ENCODE measurements at regions not wholly inside any gene's neighbourhood (a gene's known extent, or its start where the extent isn't known, plus 50 kb on each side); places are given as distances from the start of the nearest gene placed in this dataset.
"Not testable (repeated sequence)": the region's sequence is repeated elsewhere in the genome, so short reads cannot be mapped to it uniquely, and the experiment has no call there.

DNA sequence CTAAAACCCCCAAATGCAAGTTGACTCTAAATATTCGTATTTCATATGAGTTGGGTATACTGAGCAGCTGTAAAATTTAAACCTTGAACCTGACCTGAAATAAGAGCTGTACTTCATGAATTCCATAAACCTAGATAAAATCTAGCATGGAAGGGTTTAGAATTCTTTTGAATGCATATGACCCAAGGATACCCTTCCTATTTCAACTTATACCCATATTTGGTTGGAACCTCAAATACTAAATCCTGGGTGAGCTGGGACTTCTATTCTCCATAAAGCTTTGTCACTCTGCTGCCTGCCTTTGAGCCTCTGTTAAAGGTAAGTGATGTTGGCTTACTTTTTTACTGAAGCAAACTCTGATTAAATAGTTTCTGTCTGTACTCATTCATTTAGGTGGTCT lies 994.6 kb downstream of the SUCLG1 start:
- intact Hi-C loops (cut with micrococcal nuclease) = no loop called here

DNA sequence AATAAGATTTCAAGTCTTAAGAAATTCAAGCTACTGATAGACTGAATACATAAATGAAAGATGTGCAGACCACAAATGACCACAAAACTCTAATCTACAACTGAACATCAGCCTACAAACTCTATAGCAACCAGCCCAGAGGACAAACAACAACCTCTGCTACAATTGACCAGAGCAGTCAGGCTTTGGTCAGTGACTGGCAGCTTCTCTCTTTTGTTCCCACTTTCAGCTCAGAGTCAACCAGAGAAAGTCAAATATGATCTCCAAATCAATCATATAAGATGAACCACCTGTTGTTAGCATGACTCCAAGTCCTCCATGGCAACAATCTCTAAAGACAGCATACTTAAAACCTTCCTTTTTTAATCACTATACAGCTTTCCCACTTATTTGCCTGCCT lies 996.2 kb downstream of the SUCLG1 start:
- intact Hi-C loops (cut with micrococcal nuclease) = no loop called here

DNA sequence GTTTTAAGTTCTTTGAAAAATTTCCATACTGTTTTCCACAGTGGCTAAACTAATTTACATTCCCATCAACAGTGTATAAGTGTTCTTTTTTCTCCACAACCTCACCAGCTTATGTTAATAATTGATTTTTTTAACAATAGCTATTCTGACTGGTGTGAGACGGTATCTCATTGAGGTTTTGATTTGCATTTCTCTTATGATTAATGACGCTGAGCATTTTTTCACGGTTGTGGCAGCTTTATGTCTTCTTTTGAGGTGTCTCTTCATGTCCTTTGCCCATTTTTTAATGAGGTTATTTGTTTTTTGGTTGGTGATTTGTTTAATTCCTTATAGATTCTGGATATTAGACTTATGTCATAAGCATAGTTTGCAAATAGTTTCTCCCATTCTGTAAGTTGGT lies 997.9 kb downstream of the SUCLG1 start:
- intact Hi-C loops (cut with micrococcal nuclease) = no loop called here

DNA sequence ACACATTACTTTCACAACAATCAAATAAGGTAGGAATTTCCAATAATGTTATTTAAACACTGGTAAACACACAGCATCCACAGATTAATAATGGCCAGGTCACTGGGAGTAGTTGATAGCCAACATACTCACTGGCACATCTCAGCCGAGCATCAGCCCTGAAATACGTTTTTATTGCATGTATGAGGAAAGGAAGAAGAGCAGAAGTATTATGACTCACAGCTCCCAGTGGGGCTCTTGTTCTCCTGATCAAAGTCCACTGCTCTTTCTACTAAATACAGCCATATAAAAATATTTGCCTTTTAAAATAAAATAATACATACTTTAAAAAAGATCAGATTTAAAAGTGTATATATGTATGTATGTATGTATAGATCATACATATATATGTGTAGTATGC lies 999.6 kb downstream of the SUCLG1 start:
- intact Hi-C loops (cut with micrococcal nuclease) = no loop called here

DNA sequence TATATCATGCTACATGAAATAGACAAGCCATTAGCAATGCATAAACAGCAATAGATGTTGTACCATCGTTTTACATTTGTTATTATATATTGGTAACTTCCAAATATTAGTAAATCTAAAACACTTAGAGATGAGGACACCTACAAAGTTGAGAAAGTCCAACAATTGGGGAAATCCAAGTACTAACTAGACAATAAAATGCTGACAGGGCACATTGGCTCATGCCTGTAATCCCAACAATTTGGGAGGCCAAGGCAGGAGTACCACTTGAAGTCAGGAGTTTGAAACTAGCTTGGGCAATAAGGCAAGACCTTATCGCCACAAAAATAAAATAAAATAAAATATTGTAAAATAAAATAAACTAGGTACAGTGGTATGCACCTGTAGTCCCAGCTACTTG lies 1023.1 kb downstream of the SUCLG1 start:
- intact Hi-C loops (cut with micrococcal nuclease) = no loop called here

DNA sequence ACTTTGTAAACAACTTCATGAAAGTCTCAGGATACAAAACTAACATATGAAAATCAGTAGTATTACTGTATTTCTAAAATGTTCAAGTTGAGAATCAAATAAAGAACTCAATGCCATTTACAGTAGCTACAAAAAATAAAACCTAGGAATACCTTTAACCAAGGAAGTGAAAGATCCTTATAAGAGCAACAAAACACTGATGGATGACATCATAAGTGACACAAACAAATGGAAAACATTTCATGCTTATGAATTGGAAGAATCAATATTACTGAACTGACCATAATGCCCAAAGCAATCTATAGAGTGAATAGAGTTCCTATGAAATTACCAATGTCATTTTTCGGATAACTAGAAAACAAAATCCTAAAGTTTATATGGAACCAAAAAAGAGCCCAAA lies 1038.1 kb downstream of the SUCLG1 start:
- intact Hi-C loops (cut with micrococcal nuclease) = no loop called here

DNA sequence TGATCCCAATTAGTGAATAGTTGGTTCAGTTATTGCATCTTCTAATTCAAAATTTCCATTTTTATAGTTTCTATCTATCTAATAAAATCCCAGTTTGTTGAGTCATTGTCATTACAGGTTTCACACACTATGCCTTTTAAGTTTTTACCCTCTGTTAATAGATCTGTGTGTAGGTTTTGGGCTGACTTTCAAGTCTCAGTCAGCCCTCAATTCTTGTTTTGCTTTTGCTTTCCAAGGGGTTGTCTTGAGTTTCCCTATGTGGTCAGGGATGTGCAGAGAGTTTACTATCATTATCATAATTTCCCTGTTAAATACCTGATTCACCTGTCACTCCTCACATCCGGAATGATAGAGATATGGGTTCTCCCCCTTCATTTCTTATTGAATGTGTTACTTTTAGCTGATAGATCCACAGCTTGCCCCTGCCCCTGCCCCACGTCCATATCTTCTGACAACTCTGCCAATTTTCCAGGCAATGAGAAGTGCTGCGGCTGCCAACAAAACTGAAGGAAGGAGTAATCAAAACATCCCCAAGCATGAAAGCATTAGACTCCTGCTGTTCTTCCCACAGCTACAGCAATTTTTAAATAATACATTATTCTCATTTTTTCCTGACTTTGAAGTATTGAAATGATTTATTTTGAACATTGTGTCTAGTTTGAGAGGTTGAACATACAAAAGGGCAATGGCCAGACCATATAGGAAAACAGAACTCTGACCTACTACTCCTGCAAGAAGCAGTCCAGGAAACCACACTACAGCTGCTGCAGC lies 1064.8 kb downstream of the SUCLG1 start:
- intact Hi-C loops (cut with micrococcal nuclease) = no loop called here

DNA sequence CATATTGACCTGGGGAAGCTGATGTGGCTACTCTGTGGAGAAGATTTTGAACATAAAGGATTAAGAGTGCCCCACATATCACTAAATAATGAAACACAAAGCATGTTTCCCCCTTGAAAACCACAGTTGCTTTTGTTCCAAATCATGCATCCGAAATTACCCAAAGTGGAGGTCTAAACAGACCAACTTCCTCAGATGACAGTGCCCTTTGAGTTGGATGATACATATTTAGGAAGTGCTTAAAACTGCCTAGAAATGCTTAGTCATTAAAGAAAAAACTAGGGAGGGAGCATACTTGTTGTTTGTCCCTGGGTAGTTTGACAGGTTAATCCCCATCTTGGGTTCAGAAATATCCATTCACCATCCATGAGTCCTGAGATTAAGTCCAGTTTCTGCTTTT lies 1070.3 kb downstream of the SUCLG1 start:
- intact Hi-C loops (cut with micrococcal nuclease) = no loop called here

DNA sequence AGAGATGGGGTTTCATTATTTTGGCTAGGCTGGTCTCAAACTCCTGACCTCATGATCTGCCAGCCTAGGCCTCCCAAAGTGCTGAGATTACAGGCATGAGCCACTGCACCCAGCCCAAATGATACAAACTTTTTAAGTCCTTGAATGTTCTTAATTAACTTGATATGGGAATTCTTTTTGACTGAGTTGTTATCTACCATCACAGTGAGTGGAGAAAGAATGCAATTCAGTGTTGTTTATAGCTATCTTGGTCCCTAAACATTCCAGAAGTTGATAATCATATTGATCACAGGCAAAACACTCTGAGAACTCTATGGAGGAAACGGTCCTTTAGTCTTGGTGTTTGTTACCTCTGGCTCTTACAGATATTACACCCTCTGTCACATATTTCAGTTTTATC lies 1072.5 kb downstream of the SUCLG1 start:
- intact Hi-C loops (cut with micrococcal nuclease) = no loop called here

DNA sequence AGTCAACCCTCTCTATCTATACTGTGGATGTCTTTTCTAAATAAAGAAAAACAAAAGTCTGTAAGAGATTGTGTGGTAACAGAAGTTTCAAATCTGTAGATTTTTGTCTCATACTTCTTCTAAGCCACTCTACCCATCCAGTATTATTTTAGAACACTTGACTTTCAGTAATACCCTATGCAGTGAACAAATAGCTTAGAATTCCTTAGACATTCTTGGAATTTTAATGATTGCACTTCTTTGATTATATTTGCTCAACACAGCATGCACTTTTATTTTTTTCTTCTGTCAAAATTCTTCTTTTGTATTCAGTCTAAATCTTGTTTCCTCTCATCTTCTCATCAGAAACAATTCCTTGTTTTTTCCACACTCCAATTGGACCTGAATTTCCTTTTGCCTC lies 1080.2 kb downstream of the SUCLG1 start:
- intact Hi-C loops (cut with micrococcal nuclease) = no loop called here

DNA sequence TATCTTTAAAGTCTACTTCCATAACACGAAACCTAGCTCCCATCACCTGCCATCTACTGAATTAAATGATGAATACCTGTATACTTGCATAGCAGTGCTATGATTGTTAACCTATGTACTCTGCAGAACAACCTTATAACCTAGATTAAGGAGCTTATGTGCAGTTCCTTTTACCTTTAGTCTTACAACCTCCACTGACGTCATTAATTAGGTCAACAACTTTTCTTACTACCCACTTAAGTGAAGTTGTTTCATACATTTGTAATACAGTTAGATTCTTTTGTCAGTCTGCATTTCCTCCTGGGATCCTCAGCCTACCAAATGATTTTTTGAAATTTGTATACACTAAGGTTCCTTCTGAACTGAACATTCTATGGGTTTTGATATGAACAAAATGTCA lies 1082.3 kb downstream of the SUCLG1 start:
- intact Hi-C loops (cut with micrococcal nuclease) = no loop called here

DNA sequence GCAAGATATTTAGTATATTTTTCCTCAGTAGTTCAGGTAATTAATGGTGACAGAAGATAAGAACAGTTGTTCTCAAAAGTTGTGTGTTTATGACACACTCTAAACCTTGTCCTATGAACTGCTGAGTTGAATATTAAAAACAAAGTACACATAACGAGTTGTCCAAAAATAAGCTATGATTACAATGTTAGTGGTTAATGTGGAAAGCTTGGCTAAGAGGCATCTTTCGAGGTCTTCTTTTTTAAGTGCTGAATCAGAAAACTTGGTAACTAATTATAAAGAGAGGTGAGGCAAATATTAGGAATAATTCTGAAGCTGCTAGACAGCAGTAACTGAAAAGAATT lies 1088.7 kb downstream of the SUCLG1 start:
- intact Hi-C loops (cut with micrococcal nuclease) = no loop called here

DNA sequence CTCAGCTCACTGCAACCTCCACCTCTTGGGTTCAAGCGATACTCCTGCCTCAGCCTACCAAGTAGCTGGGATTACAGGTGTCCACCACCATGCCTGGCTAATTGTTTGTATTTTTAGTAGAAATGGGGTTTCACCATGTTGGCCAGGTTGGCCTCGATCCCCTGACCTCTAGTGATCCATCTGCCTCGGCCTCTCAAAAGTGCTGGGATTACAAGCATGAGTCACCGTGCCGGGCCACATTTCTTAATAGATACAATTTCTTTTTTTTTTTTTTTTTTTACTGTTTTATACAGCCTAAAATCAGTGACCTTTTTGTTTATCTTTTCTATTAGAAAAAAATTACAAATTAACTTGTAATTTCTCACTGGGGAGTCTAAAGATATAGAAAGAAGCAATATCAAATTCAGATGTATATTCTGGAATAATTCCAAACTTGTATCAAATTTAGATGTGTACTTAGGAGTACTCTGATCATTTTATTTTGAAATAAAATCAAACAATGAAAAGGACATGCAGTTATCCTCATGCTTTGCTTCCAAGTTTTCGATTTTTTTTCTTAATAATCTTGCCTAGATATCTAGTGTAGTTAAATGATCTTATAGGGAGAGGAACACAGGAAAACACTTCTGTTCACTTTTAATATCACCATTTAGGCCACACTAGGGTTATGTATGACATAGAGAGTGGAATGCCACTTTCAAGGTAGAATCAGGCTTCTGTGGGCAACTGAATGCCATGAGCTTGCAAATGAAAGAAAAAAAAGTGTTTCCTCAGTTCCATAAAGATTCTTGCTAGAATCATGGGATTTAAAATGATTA lies 1089.3 kb downstream of the SUCLG1 start:
- intact Hi-C loops (cut with micrococcal nuclease) = no loop called here

DNA sequence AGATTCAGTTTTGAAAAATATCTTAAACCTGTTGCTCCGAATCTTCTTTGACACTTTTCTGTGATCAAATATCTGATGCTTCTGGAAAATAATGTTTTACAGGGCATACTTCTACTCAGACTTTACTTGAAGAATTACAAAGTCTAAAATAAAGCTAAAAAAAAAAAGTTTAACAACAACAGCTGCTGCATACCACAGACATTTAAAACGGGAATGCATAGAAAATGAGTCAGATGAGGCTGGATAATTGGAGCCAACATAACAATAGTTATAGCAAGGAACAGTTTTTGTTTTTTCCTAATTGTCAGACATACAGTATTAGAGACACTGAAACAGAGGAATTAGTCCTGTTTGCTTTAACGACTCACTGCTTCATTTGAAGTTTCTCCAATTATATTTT lies 1090.2 kb downstream of the SUCLG1 start:
- intact Hi-C loops (cut with micrococcal nuclease) = no loop called here

DNA sequence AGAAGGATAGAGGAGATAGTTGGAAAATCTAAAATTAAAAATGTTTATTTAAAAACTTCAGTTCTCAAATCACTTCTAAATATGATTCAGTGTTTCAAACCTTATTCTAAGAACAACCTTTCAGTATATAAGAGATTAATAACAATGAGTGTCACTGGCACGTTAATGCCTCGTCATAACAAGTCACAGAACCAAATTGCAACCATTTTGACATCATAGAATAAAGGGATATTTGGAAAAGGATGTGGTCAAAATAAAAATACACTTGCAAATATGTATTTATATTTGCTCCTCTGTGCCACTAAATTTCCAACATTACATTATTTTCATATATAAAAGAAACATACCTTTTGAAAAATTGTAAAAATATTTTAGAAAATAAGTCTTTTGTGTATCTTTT lies 1090.6 kb downstream of the SUCLG1 start:
- intact Hi-C loops (cut with micrococcal nuclease) = no loop called here

DNA sequence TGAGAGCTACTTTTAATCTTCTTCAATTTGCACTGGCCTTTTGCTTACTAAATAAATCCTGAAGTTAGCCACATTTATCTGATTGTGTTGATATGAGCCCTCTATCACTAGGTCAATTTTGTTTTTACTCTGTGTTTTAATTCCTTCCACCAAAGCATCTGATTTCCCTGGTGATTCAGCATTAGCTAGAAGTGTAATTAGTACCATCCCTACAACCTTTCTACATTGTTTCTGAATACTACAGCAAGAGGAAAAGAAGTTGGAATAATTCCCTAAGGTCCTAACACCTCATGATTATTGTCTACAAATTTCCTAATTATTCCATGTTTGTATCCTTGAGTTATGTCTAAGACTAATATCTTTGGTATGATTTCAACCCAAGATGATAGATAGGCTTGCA lies 1093.6 kb downstream of the SUCLG1 start:
- intact Hi-C loops (cut with micrococcal nuclease) = no loop called here

DNA sequence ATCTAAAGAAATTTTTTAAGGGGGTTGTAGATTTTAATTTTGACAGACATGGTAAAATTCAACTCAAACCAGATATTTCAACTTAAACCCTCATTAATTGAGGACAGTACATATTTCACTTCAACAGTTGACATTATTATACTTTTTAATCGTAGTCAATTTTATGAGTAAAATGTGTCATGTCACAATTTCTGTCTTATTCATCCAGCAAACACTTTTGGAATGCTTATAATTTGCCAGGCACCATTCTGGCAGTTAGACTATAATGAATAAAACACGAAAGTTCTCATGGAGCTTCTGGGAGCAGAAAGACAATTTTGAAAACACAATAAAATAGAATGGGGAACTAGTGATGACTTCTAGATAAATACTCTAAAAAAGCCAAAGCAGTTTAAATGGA lies 1094.8 kb downstream of the SUCLG1 start:
- intact Hi-C loops (cut with micrococcal nuclease) = no loop called here

DNA sequence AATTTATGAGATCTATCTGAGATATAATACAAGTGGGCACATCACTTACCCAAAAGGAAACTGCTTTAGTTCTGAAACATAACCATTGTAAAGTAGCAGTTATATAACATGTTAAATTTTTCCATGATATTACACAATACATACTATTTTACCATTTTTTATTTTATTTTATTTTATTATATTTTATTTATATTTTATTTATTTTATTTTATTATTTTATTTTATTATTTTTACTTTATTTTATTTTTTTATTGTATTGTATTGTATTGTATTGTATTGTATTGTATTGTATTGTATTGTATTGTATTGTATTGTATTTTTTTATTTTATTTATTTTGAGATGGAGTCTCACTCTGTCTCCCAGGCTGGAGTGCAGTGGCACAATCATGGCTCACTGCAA lies 1095.9 kb downstream of the SUCLG1 start:
- intact Hi-C loops (cut with micrococcal nuclease) = not testable (repeated sequence)

DNA sequence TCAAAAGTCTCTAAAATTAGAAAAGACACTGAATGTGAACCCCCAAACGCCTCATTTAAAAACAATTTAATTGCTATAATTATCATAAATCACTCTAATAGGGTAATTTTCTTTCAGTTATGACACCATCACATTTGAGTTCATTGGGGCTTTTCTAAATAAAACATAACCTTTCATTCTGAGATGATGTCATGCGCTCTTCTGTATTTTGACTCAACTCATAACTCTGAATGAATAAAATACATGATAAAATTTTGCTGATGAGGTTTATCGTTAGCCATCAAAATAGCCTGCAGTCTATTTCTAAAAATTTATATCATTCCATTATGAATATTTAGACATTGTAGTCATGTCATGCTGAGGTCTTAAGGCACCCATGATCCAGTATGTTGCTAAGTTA lies 1099.7 kb downstream of the SUCLG1 start:
- intact Hi-C loops (cut with micrococcal nuclease) = no loop called here

DNA sequence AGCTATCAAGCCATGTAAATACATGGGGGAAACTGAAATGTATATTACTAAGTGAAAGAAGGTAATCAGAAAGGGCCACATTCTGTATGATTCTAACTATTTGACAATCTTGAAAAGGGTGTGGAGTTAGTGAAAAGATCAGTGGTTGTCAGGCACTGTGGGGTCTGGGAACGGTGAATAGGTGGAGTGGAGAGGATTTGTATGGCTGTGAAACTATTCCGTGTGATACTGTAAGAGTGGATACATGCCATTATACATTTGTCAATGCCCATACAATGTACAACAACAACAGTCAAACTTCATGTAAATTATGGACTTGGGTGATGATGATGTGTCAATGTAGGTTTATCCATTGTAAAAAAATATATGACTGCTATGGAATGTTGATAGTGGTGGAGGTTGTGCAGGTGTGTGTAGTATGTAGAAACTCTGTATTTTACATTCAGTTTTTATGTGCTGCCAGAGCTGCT lies 1116.2 kb downstream of the SUCLG1 start:
- intact Hi-C loops (cut with micrococcal nuclease) = loop anchor here (10.0 kb wide), 2 partner anchors 972 to 1582 kb away; no protein-coding TSS in a partner anchor

DNA sequence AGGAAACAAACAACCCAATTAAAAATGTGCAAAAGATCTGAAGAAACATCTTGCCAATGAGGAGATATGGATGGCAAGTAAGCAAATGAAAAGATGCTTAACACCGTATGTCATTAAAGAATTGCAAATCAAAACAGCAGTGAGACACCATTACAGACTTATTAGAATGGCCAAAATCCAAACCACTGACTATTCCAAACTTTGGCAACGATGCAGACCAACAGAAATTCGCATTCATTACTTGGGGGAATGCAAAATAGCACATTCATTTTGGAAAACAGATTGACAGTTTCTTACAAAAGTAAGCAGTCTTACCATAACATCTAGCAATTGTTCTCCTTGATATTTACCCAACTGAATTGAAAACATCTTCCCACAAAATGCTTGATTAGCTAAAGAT lies 1118.7 kb downstream of the SUCLG1 start:
- intact Hi-C loops (cut with micrococcal nuclease) = loop anchor here (2.0 to 10.0 kb wide), 3 partner anchors 816 to 1584 kb away; no protein-coding TSS in a partner anchor

DNA sequence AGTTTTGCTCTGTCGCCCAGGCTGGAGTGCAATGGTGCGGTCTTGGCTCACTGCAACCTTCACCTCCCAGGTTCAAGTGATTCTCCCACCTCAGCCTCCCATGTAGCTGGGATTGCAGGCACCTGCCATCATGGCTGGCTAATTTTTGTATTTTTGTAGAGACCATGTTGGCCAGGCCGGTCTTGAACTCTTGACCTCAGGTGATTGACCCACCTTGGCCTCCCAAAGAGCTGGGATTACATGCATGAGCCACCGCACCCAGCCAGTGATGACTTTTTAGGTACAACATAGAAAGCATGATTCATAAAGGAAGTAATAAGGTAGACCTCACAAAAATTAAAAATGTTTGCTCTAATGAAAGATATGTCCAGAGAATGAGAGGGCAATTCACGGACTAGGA lies 1119.1 kb downstream of the SUCLG1 start:
- intact Hi-C loops (cut with micrococcal nuclease) = loop anchor here (2.0 to 10.0 kb wide), 3 partner anchors 815 to 1585 kb away; no protein-coding TSS in a partner anchor

DNA sequence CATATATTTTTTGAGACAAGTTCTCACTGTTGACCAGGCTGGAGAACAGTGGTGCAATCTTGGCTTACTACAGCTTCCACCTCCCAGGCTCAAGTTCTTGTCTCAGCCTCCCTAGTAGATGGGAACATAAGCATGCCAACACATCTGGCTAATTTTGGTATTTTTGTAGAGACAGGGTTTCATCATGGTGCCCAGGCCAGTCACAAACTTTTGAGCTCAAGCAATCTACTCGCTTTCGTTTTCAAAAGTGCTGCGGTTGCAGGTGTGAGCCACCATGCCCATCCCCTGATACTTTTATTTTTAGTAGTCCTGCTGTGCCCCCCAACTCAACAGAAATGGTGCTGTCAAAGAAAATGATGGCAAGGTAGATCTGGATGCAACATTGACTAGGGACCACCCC lies 1127.3 kb downstream of the SUCLG1 start:
- intact Hi-C loops (cut with micrococcal nuclease) = no loop called here
